ENCODE measurements at regions not wholly inside any gene's neighbourhood (a gene's known extent, or its start where the extent isn't known, plus 50 kb on each side); places are given as distances from the start of the nearest gene placed in this dataset.

- TF ChIP-seq, protein P1, sequence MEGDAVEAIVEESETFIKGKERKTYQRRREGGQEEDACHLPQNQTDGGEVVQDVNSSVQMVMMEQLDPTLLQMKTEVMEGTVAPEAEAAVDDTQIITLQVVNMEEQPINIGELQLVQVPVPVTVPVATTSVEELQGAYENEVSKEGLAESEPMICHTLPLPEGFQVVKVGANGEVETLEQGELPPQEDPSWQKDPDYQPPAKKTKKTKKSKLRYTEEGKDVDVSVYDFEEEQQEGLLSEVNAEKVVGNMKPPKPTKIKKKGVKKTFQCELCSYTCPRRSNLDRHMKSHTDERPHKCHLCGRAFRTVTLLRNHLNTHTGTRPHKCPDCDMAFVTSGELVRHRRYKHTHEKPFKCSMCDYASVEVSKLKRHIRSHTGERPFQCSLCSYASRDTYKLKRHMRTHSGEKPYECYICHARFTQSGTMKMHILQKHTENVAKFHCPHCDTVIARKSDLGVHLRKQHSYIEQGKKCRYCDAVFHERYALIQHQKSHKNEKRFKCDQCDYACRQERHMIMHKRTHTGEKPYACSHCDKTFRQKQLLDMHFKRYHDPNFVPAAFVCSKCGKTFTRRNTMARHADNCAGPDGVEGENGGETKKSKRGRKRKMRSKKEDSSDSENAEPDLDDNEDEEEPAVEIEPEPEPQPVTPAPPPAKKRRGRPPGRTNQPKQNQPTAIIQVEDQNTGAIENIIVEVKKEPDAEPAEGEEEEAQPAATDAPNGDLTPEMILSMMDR (conservative IDR thresholded peaks at IDR 0.05 in 1 of 2, IDR thresholded peaks at IDR 0.05 in 1 of 2; ENCODE audit: low read depth in 1 of 2, low read length in 2 of 2) = no peak
- TF ChIP-seq EZH2 (IDR thresholded peaks at IDR 0.05; ENCODE audit: low read length, missing control alignments) = no peak
- H2AFZ ChIP-seq (ENCODE audit: low read length) = no peak overlapping the region
- H3K36me3 ChIP-seq (ENCODE audit: control insufficient read depth, insufficient read depth, low read length) = no peaks in the 10 kb centered on the region
- no peak for DNase-seq (ENCODE audit: low read depth in 2 of 2)
- no peaks in the 10 kb centered on the region for H4K20me1 ChIP-seq (ENCODE audit: control insufficient read depth, extremely low read depth, insufficient read depth, low read length)
- H3K27ac ChIP-seq (ENCODE audit: insufficient read depth, low read length) = no peak overlapping the region
- H3K27me3 ChIP-seq (ENCODE audit: control insufficient read depth, insufficient read depth, low read length) = no peaks in the 10 kb centered on the region
- no peaks in the 10 kb centered on the region for H3K9me3 ChIP-seq (ENCODE audit: control insufficient read depth, insufficient read depth, low read depth, low read length)
- no peak overlapping the region for H3K4me3 ChIP-seq (replicated peaks in 1 of 4; ENCODE audit: control extremely low read depth in 1 of 4, insufficient read depth in 1 of 4, low read depth in 3 of 4, low read length in 4 of 4)
- H3K9ac ChIP-seq (ENCODE audit: insufficient read depth, low read length) = no peak overlapping the region
- no peak overlapping the region for H3K4me2 ChIP-seq (ENCODE audit: extremely low read depth, insufficient read depth, low read length)
- H3K4me1 ChIP-seq (ENCODE audit: control insufficient read depth, extremely low read depth, insufficient read depth, low read length) = no peaks in the 10 kb centered on the region
- H3K79me2 ChIP-seq (ENCODE audit: control insufficient read depth, insufficient read depth, low read length) = no peaks in the 10 kb centered on the region
These were observed 305.1 kb upstream of the RASGEF1B start for GRCh38 chr4:81776794-81777193.

GRCh38 chr4:81773557-81773956 is 301.9 kb upstream of the RASGEF1B start:
- Histone ChIP-seq H3K9ac (ENCODE audit: insufficient read depth, low read length) (no peak overlapping the region), H3K36me3 (ENCODE audit: control insufficient read depth, insufficient read depth, low read length) (no peaks in the 10 kb centered on the region), H3K27ac (ENCODE audit: insufficient read depth, low read length) (no peak overlapping the region), H4K20me1 (ENCODE audit: control insufficient read depth, extremely low read depth, insufficient read depth, low read length) (no peaks in the 10 kb centered on the region), H3K4me2 (ENCODE audit: extremely low read depth, insufficient read depth, low read length) (no peak overlapping the region), H3K4me3 (replicated peaks in 1 of 4; ENCODE audit: control extremely low read depth in 1 of 4, insufficient read depth in 1 of 4, low read depth in 3 of 4, low read length in 4 of 4) (no peak overlapping the region), H3K9me3 (ENCODE audit: control insufficient read depth, insufficient read depth, low read depth, low read length) (no peaks in the 10 kb centered on the region), H3K27me3 (ENCODE audit: control insufficient read depth, insufficient read depth, low read length) (no peaks in the 10 kb centered on the region), H2AFZ (ENCODE audit: low read length) (no peak overlapping the region), H3K4me1 (ENCODE audit: control insufficient read depth, extremely low read depth, insufficient read depth, low read length) (no peaks in the 10 kb centered on the region), H3K79me2 (ENCODE audit: control insufficient read depth, insufficient read depth, low read length) (no peaks in the 10 kb centered on the region)
- TF ChIP-seq, protein P1 (conservative IDR thresholded peaks at IDR 0.05 in 1 of 2, IDR thresholded peaks at IDR 0.05 in 1 of 2; ENCODE audit: low read depth in 1 of 2, low read length in 2 of 2) = no peak
- no peak for DNase-seq (ENCODE audit: low read depth in 2 of 2)

DNA sequence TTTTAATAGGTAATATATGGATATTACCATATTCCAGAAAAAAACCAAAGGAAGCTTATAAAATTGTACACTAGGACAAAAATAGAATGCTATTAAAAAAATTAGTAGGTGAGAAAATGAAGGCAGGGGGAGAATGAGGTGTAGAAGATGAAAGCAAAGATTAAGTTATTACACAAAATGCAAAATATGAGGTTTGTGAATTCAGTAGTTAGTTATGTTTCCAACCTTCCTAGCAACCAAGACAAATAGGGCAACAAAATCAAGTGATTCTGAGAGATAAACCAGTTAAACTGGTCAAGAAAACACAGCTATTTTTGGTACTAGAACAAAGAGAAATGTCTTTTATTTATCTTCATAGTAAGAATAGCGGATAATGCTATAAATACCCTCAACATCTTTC is 300.0 kb upstream of the RASGEF1B start:
- Histone ChIP-seq H3K36me3 (ENCODE audit: control insufficient read depth, insufficient read depth, low read length) (no peaks in the 10 kb centered on the region), H3K4me2 (ENCODE audit: extremely low read depth, insufficient read depth, low read length) (no peak overlapping the region), H2AFZ (ENCODE audit: low read length) (no peak overlapping the region), H3K27me3 (ENCODE audit: control insufficient read depth, insufficient read depth, low read length) (no peaks in the 10 kb centered on the region), H4K20me1 (ENCODE audit: control insufficient read depth, extremely low read depth, insufficient read depth, low read length) (no peaks in the 10 kb centered on the region), H3K9ac (ENCODE audit: insufficient read depth, low read length) (no peak overlapping the region), H3K4me1 (ENCODE audit: control insufficient read depth, extremely low read depth, insufficient read depth, low read length) (no peaks in the 10 kb centered on the region), H3K79me2 (ENCODE audit: control insufficient read depth, insufficient read depth, low read length) (no peaks in the 10 kb centered on the region), H3K27ac (ENCODE audit: insufficient read depth, low read length) (no peak overlapping the region), H3K4me3 (replicated peaks in 1 of 4; ENCODE audit: control extremely low read depth in 1 of 4, insufficient read depth in 1 of 4, low read depth in 3 of 4, low read length in 4 of 4) (no peak overlapping the region), H3K9me3 (ENCODE audit: control insufficient read depth, insufficient read depth, low read depth, low read length) (no peaks in the 10 kb centered on the region)
- no peak for DNase-seq (ENCODE audit: low read depth in 2 of 2)
- TF ChIP-seq, protein P1 (conservative IDR thresholded peaks at IDR 0.05 in 1 of 2, IDR thresholded peaks at IDR 0.05 in 1 of 2; ENCODE audit: low read depth in 1 of 2, low read length in 2 of 2) = no peak
- no peak for TF ChIP-seq EZH2 (IDR thresholded peaks at IDR 0.05; ENCODE audit: low read length, missing control alignments)
